Testis (tissue), 2 donors: ENCODE measurements at regions not wholly inside any gene's neighbourhood (a gene's known extent, or its start where the extent isn't known, plus 50 kb on each side); places are given as distances from the start of the nearest gene placed in this dataset.

ENCODE experiments used
- DNase-seq: peaks from one replicate; pipeline ENCODE4 v3.0.0-alpha.2; 2019
- H3K27ac ChIP-seq, 2 donors: fragments of 200-600 bp; sonication (generic); one replicate each; pipeline ENCODE4 v1.5.1; 2019
- H3K27me3 ChIP-seq: fragments of 200-600 bp; sonication (generic); one replicate; pipeline ENCODE4 v1.5.1; 2019
- H3K36me3 ChIP-seq: fragments of 200-600 bp; sonication (generic); one replicate; pipeline ENCODE4 v1.5.1; 2017; ENCODE audit warnings: low read depth; ENCODE audit errors: missing control alignments
- H3K4me1 ChIP-seq: fragments of 200-600 bp; sonication (generic); one replicate; pipeline ENCODE4 v1.5.1; 2019
- H3K4me3 ChIP-seq, 2 donors: fragments of 200-600 bp; sonication (generic); one replicate each; pipeline ENCODE4 v1.5.1; 2017 to 2019
- H3K9me3 ChIP-seq: fragments of 200-600 bp; sonication (generic); one replicate; pipeline ENCODE4 v1.5.1; 2017
- POLR2A ChIP-seq: fragments of 450-650 bp; IDR thresholded peaks from one replicate; pipeline ENCODE4 v1.6.1; 2017; ENCODE audit warnings: antibody characterized with exemption, mild to moderate bottlenecking, moderate library complexity
- WGBS, 2 donors: methylation state at CpG; one replicate each; pipeline ENCODE4 v1.1.5; 2018; 5-methylcytosine and 5-hydroxymethylcytosine counted together
- intact Hi-C: fragments of 100-400 bp; cut with DNase I; formaldehyde crosslinking; loops from one replicate; pipeline ENCODE4 v1.15.1; 2023; ENCODE audit warnings: low total_unique reads
- TF ChIP-seq, protein P1 (sequence below), 3 experiments: fragments of 450-650 bp in 2 of 3; fragments of 200-600 bp in 1 of 3; sonication (generic) in 1 of 3; IDR thresholded peaks; one replicate each; pipeline ENCODE4 v1.5.1; 2016 to 2019; ENCODE audit warnings: antibody characterized with exemption in 3 of 3, mild to moderate bottlenecking in 2 of 3, moderate library complexity in 1 of 3

DNA sequence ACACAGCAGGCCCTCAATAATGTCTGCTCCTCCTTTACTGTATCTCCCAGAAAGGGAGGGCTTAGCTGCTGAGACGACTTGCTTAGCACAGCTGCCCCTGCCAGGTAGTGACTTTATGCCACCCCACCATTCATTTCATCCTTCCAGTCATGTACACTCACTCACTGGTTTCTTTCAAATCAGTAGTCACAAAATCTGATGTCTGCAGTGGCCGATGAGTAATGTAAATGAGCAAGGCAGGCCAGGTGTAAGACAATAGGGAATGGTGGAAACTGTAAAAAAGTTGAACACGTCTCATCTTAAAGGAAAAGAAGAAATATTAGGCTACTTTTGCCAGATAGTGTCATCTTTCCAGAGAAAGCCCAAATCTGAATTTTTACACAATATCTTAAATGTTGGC is 207.6 kb upstream of the PRICKLE2 start:
- H3K4me3 ChIP-seq = no peak overlapping the region
- no peaks in the 10 kb centered on the region for H3K27me3 ChIP-seq
- intact Hi-C loops = no loop called here
- no peak for DNase-seq
- no peaks in the 10 kb centered on the region for H3K36me3 ChIP-seq
- H3K9me3 ChIP-seq = no peaks in the 10 kb centered on the region
- H3K4me1 ChIP-seq = no peaks in the 10 kb centered on the region
- no peak for TF ChIP-seq POLR2A
- TF ChIP-seq, protein P1, sequence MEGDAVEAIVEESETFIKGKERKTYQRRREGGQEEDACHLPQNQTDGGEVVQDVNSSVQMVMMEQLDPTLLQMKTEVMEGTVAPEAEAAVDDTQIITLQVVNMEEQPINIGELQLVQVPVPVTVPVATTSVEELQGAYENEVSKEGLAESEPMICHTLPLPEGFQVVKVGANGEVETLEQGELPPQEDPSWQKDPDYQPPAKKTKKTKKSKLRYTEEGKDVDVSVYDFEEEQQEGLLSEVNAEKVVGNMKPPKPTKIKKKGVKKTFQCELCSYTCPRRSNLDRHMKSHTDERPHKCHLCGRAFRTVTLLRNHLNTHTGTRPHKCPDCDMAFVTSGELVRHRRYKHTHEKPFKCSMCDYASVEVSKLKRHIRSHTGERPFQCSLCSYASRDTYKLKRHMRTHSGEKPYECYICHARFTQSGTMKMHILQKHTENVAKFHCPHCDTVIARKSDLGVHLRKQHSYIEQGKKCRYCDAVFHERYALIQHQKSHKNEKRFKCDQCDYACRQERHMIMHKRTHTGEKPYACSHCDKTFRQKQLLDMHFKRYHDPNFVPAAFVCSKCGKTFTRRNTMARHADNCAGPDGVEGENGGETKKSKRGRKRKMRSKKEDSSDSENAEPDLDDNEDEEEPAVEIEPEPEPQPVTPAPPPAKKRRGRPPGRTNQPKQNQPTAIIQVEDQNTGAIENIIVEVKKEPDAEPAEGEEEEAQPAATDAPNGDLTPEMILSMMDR (IDR thresholded peaks at IDR 0.05) = no peak
- H3K27ac ChIP-seq = no peak overlapping the region
- WGBS, 2 donors = 93 to 95% methylated on average over 3 of the region's 3 CpGs

DNA sequence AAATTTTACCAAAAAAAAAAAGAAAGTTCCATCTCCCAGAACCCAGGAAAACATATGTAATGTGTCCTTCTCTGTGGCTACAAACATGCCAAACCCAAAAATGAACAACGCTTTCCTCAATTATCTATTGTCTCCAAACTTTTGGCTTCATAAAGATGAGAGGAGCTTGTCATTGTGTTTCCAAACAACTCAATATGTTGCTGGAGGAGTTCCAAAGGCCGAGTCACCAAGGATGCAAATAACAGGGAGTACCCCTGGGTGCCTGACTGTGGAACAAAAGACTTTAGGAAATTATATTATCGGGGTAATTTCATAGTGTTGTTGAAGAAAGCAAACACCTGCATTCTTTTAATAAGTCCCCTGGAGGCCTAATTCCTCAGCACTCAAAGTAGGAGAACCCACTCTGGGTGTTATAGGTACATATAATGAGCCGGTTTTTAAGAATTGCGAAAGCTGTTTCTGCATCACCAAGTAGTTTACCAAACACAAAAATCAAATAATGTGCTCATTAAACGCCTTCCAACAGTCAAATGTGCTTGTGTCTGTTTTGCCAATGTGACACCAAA is 206.3 kb upstream of the PRICKLE2 start:
- no peaks in the 10 kb centered on the region for H3K27me3 ChIP-seq
- no peak for DNase-seq
- 74 to 76% methylated on average over 6 of the region's 6 CpGs for WGBS, 2 donors
- H3K4me1 ChIP-seq = no peaks in the 10 kb centered on the region
- H3K27ac ChIP-seq = no peak overlapping the region
- H3K36me3 ChIP-seq = no peaks in the 10 kb centered on the region
- intact Hi-C loops = no loop called here
- TF ChIP-seq, protein P1 (IDR thresholded peaks at IDR 0.05) = no peak
- no peak for TF ChIP-seq POLR2A
- no peak overlapping the region for H3K4me3 ChIP-seq
- H3K9me3 ChIP-seq = no peaks in the 10 kb centered on the region

DNA sequence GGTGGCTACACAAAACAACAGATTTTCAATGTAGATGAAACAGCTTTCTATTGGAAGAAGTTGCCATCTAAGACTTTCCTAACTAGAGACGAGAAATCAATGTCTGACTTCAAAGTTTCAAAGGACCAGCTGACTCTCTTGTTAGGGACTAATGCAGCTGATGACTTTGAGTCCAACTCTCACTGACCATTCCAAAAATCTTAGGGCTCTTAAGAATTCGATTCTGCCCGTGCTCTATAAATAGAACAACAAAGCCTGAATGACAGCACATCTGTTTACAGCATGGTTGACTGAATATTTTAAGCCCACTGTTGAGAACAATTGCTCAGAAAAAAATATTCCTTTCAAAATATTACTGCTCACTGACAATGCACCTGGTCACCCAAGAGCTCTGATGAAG is 202.4 kb upstream of the PRICKLE2 start:
- Histone ChIP-seq H3K4me3 (no peak overlapping the region), H3K27ac (no peak overlapping the region), H3K4me1 (no peaks in the 10 kb centered on the region), H3K9me3 (no peaks in the 10 kb centered on the region), H3K36me3 (no peaks in the 10 kb centered on the region), H3K27me3 (no peaks in the 10 kb centered on the region)
- intact Hi-C loops = no loop called here
- TF ChIP-seq POLR2A = no peak
- TF ChIP-seq, protein P1 (IDR thresholded peaks at IDR 0.05) = no peak
- DNase-seq = no peak
- 84 to 93% methylated on average over 3 of the region's 3 CpGs for WGBS, 2 donors

GRCh38 chr3:64426551-64426950 is 201.3 kb upstream of the PRICKLE2 start:
- no peak for DNase-seq
- no peaks in the 10 kb centered on the region for H3K27me3 ChIP-seq
- H3K9me3 ChIP-seq = no peaks in the 10 kb centered on the region
- no peak overlapping the region for H3K4me3 ChIP-seq
- H3K36me3 ChIP-seq = no peaks in the 10 kb centered on the region
- intact Hi-C loops = no loop called here
- H3K4me1 ChIP-seq = no peaks in the 10 kb centered on the region
- TF ChIP-seq, protein P1 (IDR thresholded peaks at IDR 0.05) = no peak
- no peak for TF ChIP-seq POLR2A
- H3K27ac ChIP-seq = no peak overlapping the region
- 91 to 94% methylated on average over 3 of the region's 3 CpGs for WGBS, 2 donors

DNA sequence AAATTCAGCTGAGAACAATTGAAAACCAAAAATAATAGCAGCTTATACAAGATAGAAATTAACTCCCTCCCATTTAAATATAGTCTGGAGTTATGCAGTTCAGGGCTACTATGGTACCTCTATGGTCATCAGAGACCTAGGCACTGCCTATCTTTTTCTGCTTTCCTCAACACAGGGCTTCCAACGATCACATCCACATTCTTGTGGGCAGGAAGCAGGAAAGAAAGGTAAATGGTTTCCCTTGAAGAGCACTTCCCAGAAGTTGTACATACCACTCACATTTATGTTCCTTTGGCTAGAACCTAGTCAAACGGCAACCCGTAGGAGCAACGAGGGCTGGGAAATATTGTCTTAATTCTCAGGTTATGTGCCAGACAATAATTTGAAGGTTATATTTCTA is 197.7 kb upstream of the PRICKLE2 start:
- H3K4me3 ChIP-seq = no peak overlapping the region
- H3K27me3 ChIP-seq = no peaks in the 10 kb centered on the region
- H3K4me1 ChIP-seq = no peaks in the 10 kb centered on the region
- no peaks in the 10 kb centered on the region for H3K9me3 ChIP-seq
- no peak for DNase-seq
- H3K36me3 ChIP-seq = no peaks in the 10 kb centered on the region
- intact Hi-C loops = no loop called here
- 81 to 85% methylated on average over 4 of the region's 4 CpGs for WGBS, 2 donors
- no peak overlapping the region for H3K27ac ChIP-seq
- TF ChIP-seq, protein P1 (IDR thresholded peaks at IDR 0.05) = no peak
- no peak for TF ChIP-seq POLR2A
